Heart right ventricle (tissue), 16 donors: ENCODE measurements at regions not wholly inside any gene's neighbourhood (a gene's known extent, or its start where the extent isn't known, plus 50 kb on each side); places are given as distances from the start of the nearest gene placed in this dataset.

Experiments used
- ATAC-seq, 8 donors: fragments of 200-7000 bp; cut with Tn5 transposase; one replicate each; pipeline ENCODE4 v1.9.1; 2020; ENCODE audit warnings: mild to moderate bottlenecking in 8 of 8, moderate library complexity in 8 of 8, moderate number of reproducible peaks in 1 of 8
- DNase-seq, 2 donors: peaks; one replicate each; pipeline ENCODE4 v3.0.0-alpha.2; 2020
- H3K27ac ChIP-seq, 10 donors: fragments of 200-600 bp; sonication (generic) in 2 of 10; one replicate each; pipeline versions ENCODE4 v1.5.0 to v1.8.0; 2020 to 2022; ENCODE audit warnings: mild to moderate bottlenecking in 3 of 10
- H3K27me3 ChIP-seq, 7 donors: fragments of 200-600 bp; one replicate each; pipeline ENCODE4 v1.8.0; 2021 to 2022; ENCODE audit warnings: mild to moderate bottlenecking in 2 of 7
- H3K36me3 ChIP-seq, 9 donors: fragments of 200-600 bp; sonication (generic) in 1 of 9; one replicate each; pipeline versions ENCODE4 v1.5.0 to v1.8.0; 2020 to 2022; ENCODE audit warnings: mild to moderate bottlenecking in 2 of 9
- H3K4me1 ChIP-seq, 9 donors: fragments of 200-600 bp; sonication (generic) in 1 of 9; one replicate each; pipeline versions ENCODE4 v1.5.0 to v1.8.0; 2020 to 2022; ENCODE audit warnings: mild to moderate bottlenecking in 4 of 9
- H3K4me3 ChIP-seq, 10 donors: fragments of 200-600 bp; sonication (generic) in 2 of 10; one replicate each; pipeline versions ENCODE4 v1.5.0 to v1.8.0; 2020 to 2022; ENCODE audit warnings: mild to moderate bottlenecking in 7 of 10, moderate library complexity in 2 of 10
- H3K9me3 ChIP-seq, 11 donors: fragments of 200-600 bp in 10 of 11; sonication (generic) in 2 of 11; one replicate each; pipeline versions ENCODE4 v1.5.0 to v1.8.0; 2013 to 2022; ENCODE audit warnings: mild to moderate bottlenecking in 2 of 11, control low read depth in 1 of 11, moderate library complexity in 1 of 11
- CTCF ChIP-seq, 9 donors: fragments of 200-600 bp; sonication (generic) in 2 of 9; IDR thresholded peaks; one replicate each; pipeline versions ENCODE4 v1.5.0 to v1.8.0; 2021 to 2022; ENCODE audit warnings: antibody characterized with exemption in 9 of 9, mild to moderate bottlenecking in 5 of 9, moderate library complexity in 1 of 9
- WGBS, 2 donors: extraction: QIAGEN DNeasy Blood & Tissue Kit; methylation state at CpG; one replicate each; pipeline ENCODE4 v1.1.7; 2013; ENCODE audit warnings: inconsistent platforms in 1 of 2; 5-methylcytosine and 5-hydroxymethylcytosine counted together
- intact Hi-C, 10 donors: fragments of 100-400 bp; cut with DNase I; formaldehyde crosslinking; loops; one replicate each; pipeline versions ENCODE4 v1.11.1 to v1.14.2; 2022
- donor health status: Arrhythmogenic right ventricular cardiomyopathy.
- donor health status: ischemic (EF 13 %, LVEDD 7.1; RV severe dilation, severe dysfunction).
- donor health status: healthy with polysubstance abuse.
- donor health status: DM: no; HTN: yes; CAD: no.
- donor health status: DM: no; HTN: no; CAD: no.
- donor health status: ischemic (EF 25% LVEDD 6.9; RV normal size, moderate dysfunction).
- donor health status: ischemic (EF 25% LVEDD 5.7; RV mildly dilated, moderate dysfunction).
- donor health status: healthy.
- donor health status: DM: yes; HTN: yes; CAD: no.
- donor health status: Ischemic cardiomyopathy.
- donor health status: ischemic (EF 35%, LVEDD 5.7; RV mildly dilated, moderate dysfunction).
- donor health status: nonischemic (EF 11% LVEDD 7.7; RV severe dilation, severe dysfunction).
- donor health status: DM: yes; HTN: yes; CAD: no.
- donor health status: PGD.
- donor health status: ischemic (EF 29% LVEDD 5.4; RV normal size, mild dysfunction).
- donor health status: nonischemic (EF 23%, LVEDD 6.1; RV moderate dilation, normal function).

GRCh38 chr12:47573146-47573659 lies 132.6 kb downstream of the RPAP3 start:
- intact Hi-C loops, result no loop called here
- no peaks in the 10 kb centered on the region for H3K36me3 ChIP-seq
- ATAC-seq (no peak), DNase-seq (no peak)
- H3K4me1 ChIP-seq, result no peaks in the 10 kb centered on the region
- H3K4me3 ChIP-seq, result no peak overlapping the region
- H3K9me3 ChIP-seq, result no peaks in the 10 kb centered on the region
- TF ChIP-seq CTCF (IDR thresholded peaks at IDR 0.05), result no peak
- WGBS, 2 donors, result 81 to 86% methylated on average over 1 of the region's 1 CpG
- no peak overlapping the region for H3K27ac ChIP-seq
- peaks cover 0 to 12% (median 3%) of the 10 kb centered on the region in 7 donors for H3K27me3 ChIP-seq

GRCh38 chr12:47570151-47570550 lies 135.7 kb downstream of the RPAP3 start:
- Histone ChIP-seq H3K36me3 (no peaks in the 10 kb centered on the region), H3K27ac (no peak overlapping the region), H3K27me3 (no peaks in the 10 kb centered on the region), H3K9me3 (no peaks in the 10 kb centered on the region), H3K4me1 (no peaks in the 10 kb centered on the region), H3K4me3 (no peak overlapping the region)
- DNase-seq, result no peak
- intact Hi-C loops, result no loop called here
- ATAC-seq, result no peak
- TF ChIP-seq CTCF (IDR thresholded peaks at IDR 0.05), result no peak
- 77 to 82% methylated on average over 3 of the region's 3 CpGs for WGBS, 2 donors

- H3K36me3 ChIP-seq, result no peaks in the 10 kb centered on the region
- intact Hi-C loops, result no loop called here
- DNase-seq (no peak), ATAC-seq (no peak)
- no peak overlapping the region for H3K4me3 ChIP-seq
- no peaks in the 10 kb centered on the region for H3K4me1 ChIP-seq
- 76 to 80% methylated on average over 3 of the region's 3 CpGs for WGBS, 2 donors
- no peaks in the 10 kb centered on the region for H3K27me3 ChIP-seq
- TF ChIP-seq CTCF (IDR thresholded peaks at IDR 0.05), result no peak
- no peaks in the 10 kb centered on the region for H3K9me3 ChIP-seq
- no peak overlapping the region for H3K27ac ChIP-seq
Measured at GRCh38 chr12:47562201-47562600, 143.6 kb downstream of the RPAP3 start.

GRCh38 chr12:47561746-47562145 lies 144.1 kb downstream of the RPAP3 start:
- 80 to 82% methylated on average over 2 of the region's 2 CpGs for WGBS, 2 donors
- intact Hi-C loops, result no loop called here
- Histone ChIP-seq H3K4me3 (no peak overlapping the region), H3K27me3 (no peaks in the 10 kb centered on the region), H3K36me3 (no peaks in the 10 kb centered on the region), H3K4me1 (no peaks in the 10 kb centered on the region), H3K9me3 (no peaks in the 10 kb centered on the region), H3K27ac (no peak overlapping the region)
- no peak for TF ChIP-seq CTCF (IDR thresholded peaks at IDR 0.05)
- DNase-seq (no peak), ATAC-seq (no peak)
